ENCODE measurements at regions not wholly inside any gene's neighbourhood (a gene's known extent, or its start where the extent isn't known, plus 50 kb on each side); places are given as distances from the start of the nearest gene placed in this dataset.

- TF ChIP-seq GATA3 (IDR thresholded peaks at IDR 0.05; ENCODE audit: low read depth, low read length), result no peak
- TF ChIP-seq GATA2 (IDR thresholded peaks at IDR 0.05; ENCODE audit: low read depth, low read length), result no peak
These were observed 124.0 kb downstream of the TMEM130 start for GRCh38 chr7:98745722-98746318.

GRCh38 chr7:98748090-98748489 lies 121.7 kb downstream of the TMEM130 start:
- TF ChIP-seq GATA2 (IDR thresholded peaks at IDR 0.05; ENCODE audit: low read depth, low read length) (no peak), GATA3 (IDR thresholded peaks at IDR 0.05; ENCODE audit: low read depth, low read length) (no peak)

- TF ChIP-seq GATA3 (IDR thresholded peaks at IDR 0.05; ENCODE audit: low read depth, low read length), result no peak
- no peak for TF ChIP-seq GATA2 (IDR thresholded peaks at IDR 0.05; ENCODE audit: low read depth, low read length)
These were observed 116.6 kb downstream of the TMEM130 start for GRCh38 chr7:98753176-98753575.

- TF ChIP-seq GATA2 (IDR thresholded peaks at IDR 0.05; ENCODE audit: low read depth, low read length) (no peak), GATA3 (IDR thresholded peaks at IDR 0.05; ENCODE audit: low read depth, low read length) (no peak)
These were observed 115.8 kb downstream of the TMEM130 start for GRCh38 chr7:98753989-98754479.

- TF ChIP-seq GATA2 (IDR thresholded peaks at IDR 0.05; ENCODE audit: low read depth, low read length), result no peak
- TF ChIP-seq GATA3 (IDR thresholded peaks at IDR 0.05; ENCODE audit: low read depth, low read length), result no peak
These were observed 114.5 kb downstream of the TMEM130 start for GRCh38 chr7:98755138-98755898.

GRCh38 chr7:98758157-98758556 lies 111.7 kb downstream of the TMEM130 start:
- no peak for TF ChIP-seq GATA3 (IDR thresholded peaks at IDR 0.05; ENCODE audit: low read depth, low read length)
- TF ChIP-seq GATA2 (IDR thresholded peaks at IDR 0.05; ENCODE audit: low read depth, low read length), result no peak

- TF ChIP-seq GATA3 (IDR thresholded peaks at IDR 0.05; ENCODE audit: low read depth, low read length) (no peak), GATA2 (IDR thresholded peaks at IDR 0.05; ENCODE audit: low read depth, low read length) (no peak)
These were observed 109.6 kb downstream of the TMEM130 start for GRCh38 chr7:98760201-98760651.

- TF ChIP-seq GATA2 (IDR thresholded peaks at IDR 0.05; ENCODE audit: low read depth, low read length) (no peak), GATA3 (IDR thresholded peaks at IDR 0.05; ENCODE audit: low read depth, low read length) (no peak)
These were observed 108.6 kb downstream of the TMEM130 start for GRCh38 chr7:98761225-98761624.

- TF ChIP-seq GATA3 (IDR thresholded peaks at IDR 0.05; ENCODE audit: low read depth, low read length), result no peak
- no peak for TF ChIP-seq GATA2 (IDR thresholded peaks at IDR 0.05; ENCODE audit: low read depth, low read length)
These were observed 107.2 kb downstream of the TMEM130 start for GRCh38 chr7:98762620-98763019.

- TF ChIP-seq GATA3 (IDR thresholded peaks at IDR 0.05; ENCODE audit: low read depth, low read length), result no peak
- TF ChIP-seq GATA2 (IDR thresholded peaks at IDR 0.05; ENCODE audit: low read depth, low read length), result no peak; the same call in 1 of the 2 replicates
These were observed 106.4 kb downstream of the TMEM130 start for GRCh38 chr7:98763441-98763840.

- TF ChIP-seq GATA3 (IDR thresholded peaks at IDR 0.05; ENCODE audit: low read depth, low read length) (no peak), GATA2 (IDR thresholded peaks at IDR 0.05; ENCODE audit: low read depth, low read length) (no peak)
These were observed 104.9 kb downstream of the TMEM130 start for GRCh38 chr7:98764946-98765345.

GRCh38 chr7:98771519-98771918 lies 98.3 kb downstream of the TMEM130 start:
- TF ChIP-seq GATA2 (IDR thresholded peaks at IDR 0.05; ENCODE audit: low read depth, low read length) (no peak), GATA3 (IDR thresholded peaks at IDR 0.05; ENCODE audit: low read depth, low read length) (no peak)

- TF ChIP-seq GATA3 (IDR thresholded peaks at IDR 0.05; ENCODE audit: low read depth, low read length) (no peak), GATA2 (IDR thresholded peaks at IDR 0.05; ENCODE audit: low read depth, low read length) (no peak)
These were observed 97.7 kb downstream of the TMEM130 start for GRCh38 chr7:98771941-98772603.

GRCh38 chr7:98774884-98775283 lies 94.9 kb downstream of the TMEM130 start:
- TF ChIP-seq GATA2 (IDR thresholded peaks at IDR 0.05; ENCODE audit: low read depth, low read length) (no peak), GATA3 (IDR thresholded peaks at IDR 0.05; ENCODE audit: low read depth, low read length) (no peak)
